Right lobe of liver (tissue), 6 donors: ENCODE measurements at regions not wholly inside any gene's neighbourhood (a gene's known extent, or its start where the extent isn't known, plus 50 kb on each side); places are given as distances from the start of the nearest gene placed in this dataset.

Experiments
- ATAC-seq, 4 donors: fragments of 200-7000 bp; cut with Tn5 transposase; one replicate each; pipeline ENCODE4 v1.9.1; 2020; ENCODE audit warnings: mild to moderate bottlenecking in 4 of 4, moderate library complexity in 4 of 4
- DNase-seq, 3 donors: peaks; one replicate each; pipeline ENCODE4 v3.0.0-alpha.2; 2020
- H3K27ac ChIP-seq, 3 donors: fragments of 200-600 bp; one replicate each; pipeline ENCODE4 v1.8.0; 2022
- H3K27me3 ChIP-seq, 2 donors: fragments of 200-600 bp; one replicate each; pipeline ENCODE4 v1.8.0; 2022
- H3K36me3 ChIP-seq, 4 donors: fragments of 200-600 bp; sonication (generic) in 1 of 4; one replicate each; pipeline versions ENCODE4 v1.5.1 to v1.8.0; 2017 to 2022; ENCODE audit warnings: control low read depth in 1 of 4
- H3K4me1 ChIP-seq, 4 donors: fragments of 200-600 bp; sonication (generic) in 1 of 4; one replicate each; pipeline versions ENCODE4 v1.5.1 to v1.8.0; 2017 to 2022; ENCODE audit warnings: control low read depth in 1 of 4
- H3K4me3 ChIP-seq, 3 donors: fragments of 200-600 bp; one replicate each; pipeline ENCODE4 v1.8.0; 2022
- H3K9me3 ChIP-seq, 4 donors: fragments of 200-600 bp; sonication (generic) in 1 of 4; one replicate each; pipeline versions ENCODE4 v1.5.1 to v1.8.0; 2017 to 2022; ENCODE audit warnings: control low read depth in 1 of 4
- POLR2A ChIP-seq: fragments of 450-650 bp; IDR thresholded peaks from one replicate; pipeline ENCODE4 v1.6.1; 2017; ENCODE audit warnings: antibody characterized with exemption, mild to moderate bottlenecking
- WGBS: methylation state at CpG from one replicate; pipeline ENCODE4 v1.1.6; 2018; ENCODE audit warnings: low coverage, low lambda C conversion rate; ENCODE audit not compliant: insufficient coverage; ENCODE audit errors: missing lambda C conversion rate; 5-methylcytosine and 5-hydroxymethylcytosine counted together
- intact Hi-C, 2 donors: fragments of 100-400 bp; cut with DNase I; formaldehyde crosslinking; loops; one replicate each; pipeline versions ENCODE4 v1.11.2 to v1.14.1; 2022
- TF ChIP-seq, protein P1 (sequence below), 4 donors: fragments of 200-600 bp in 3 of 4; fragments of 450-650 bp in 1 of 4; IDR thresholded peaks; one replicate each; pipeline versions ENCODE4 v1.5.1 to v1.8.0; 2016 to 2022; ENCODE audit warnings: antibody characterized with exemption in 4 of 4, mild to moderate bottlenecking in 2 of 4
- donor health status: DM: no; HTN: yes; CAD: no.
- donor health status: DM: no; HTN: no; CAD: no.
- donor health status: DM: no; HTN: no; CAD: no.
- donor health status: DM: no; HTN: yes; CAD: no.
- donor health status: DM: no; HTN: yes; CAD: no.

DNA sequence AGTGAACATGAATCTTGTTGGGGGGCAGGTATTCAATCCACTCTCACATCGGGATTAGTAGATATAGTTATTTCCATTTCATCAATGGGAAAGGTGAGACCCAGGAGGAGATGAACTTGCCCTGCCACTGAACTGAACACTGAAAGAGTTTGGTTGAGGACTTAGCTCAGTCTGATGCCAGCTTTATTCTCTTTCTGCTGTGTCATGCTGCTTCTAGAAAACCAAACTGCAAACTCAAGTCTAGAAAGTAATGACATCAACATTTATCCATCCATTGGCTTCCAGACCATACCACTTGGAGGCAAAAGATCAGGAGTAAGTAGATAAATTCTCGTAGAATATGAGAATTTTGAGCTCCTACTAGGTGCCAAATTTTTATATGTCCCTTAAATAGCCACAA, 288.0 kb upstream of the CTNNB1 start:
- peak in 1 of 4 donors; percentile 57 for ATAC-seq
- intact Hi-C loops: no loop called here

DNA sequence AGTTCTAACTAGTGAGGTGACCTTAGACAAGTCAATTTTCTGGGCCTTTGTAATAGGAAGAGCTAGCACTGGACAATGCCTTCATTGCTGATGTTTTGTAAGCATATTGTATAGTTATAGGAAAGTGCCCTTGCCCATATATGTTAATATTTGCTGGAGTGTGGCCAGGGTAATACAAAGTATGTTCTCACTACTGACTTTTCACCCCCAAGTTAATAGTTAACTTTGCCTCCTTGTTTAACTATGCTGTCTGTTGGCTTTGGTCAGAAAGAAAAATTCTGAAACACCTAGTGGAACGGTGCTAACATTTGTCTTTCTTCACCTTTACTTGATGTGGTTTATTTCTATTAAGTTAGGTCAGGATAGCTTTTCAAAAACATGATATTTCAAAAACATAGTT, 287.4 kb upstream of the CTNNB1 start:
- Histone ChIP-seq H3K4me3 (no peak overlapping the region), H3K36me3 (no peaks in the 10 kb centered on the region), H3K9me3 (no peaks in the 10 kb centered on the region), H3K27ac (peak overlapping the region in 1 of 3 donors; percentile 30), H3K27me3 (no peaks in the 10 kb centered on the region), H3K4me1 (peaks cover 0 to 31% (median 5%) of the 10 kb centered on the region in 4 donors)
- ATAC-seq (peak; percentile 68 to 86 (median 84)), DNase-seq (no peak)
- no peak for TF ChIP-seq POLR2A
- TF ChIP-seq, protein P1, sequence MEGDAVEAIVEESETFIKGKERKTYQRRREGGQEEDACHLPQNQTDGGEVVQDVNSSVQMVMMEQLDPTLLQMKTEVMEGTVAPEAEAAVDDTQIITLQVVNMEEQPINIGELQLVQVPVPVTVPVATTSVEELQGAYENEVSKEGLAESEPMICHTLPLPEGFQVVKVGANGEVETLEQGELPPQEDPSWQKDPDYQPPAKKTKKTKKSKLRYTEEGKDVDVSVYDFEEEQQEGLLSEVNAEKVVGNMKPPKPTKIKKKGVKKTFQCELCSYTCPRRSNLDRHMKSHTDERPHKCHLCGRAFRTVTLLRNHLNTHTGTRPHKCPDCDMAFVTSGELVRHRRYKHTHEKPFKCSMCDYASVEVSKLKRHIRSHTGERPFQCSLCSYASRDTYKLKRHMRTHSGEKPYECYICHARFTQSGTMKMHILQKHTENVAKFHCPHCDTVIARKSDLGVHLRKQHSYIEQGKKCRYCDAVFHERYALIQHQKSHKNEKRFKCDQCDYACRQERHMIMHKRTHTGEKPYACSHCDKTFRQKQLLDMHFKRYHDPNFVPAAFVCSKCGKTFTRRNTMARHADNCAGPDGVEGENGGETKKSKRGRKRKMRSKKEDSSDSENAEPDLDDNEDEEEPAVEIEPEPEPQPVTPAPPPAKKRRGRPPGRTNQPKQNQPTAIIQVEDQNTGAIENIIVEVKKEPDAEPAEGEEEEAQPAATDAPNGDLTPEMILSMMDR (IDR thresholded peaks at IDR 0.05): no peak
- intact Hi-C loops: no loop called here
- WGBS: 28% methylated on average over 1 of the region's 1 CpG

More for the DNA sequence above, 288.0 kb upstream of the CTNNB1 start:
- Histone ChIP-seq H3K27ac (no peak overlapping the region), H3K4me1 (peaks cover 0 to 31% (median 5%) of the 10 kb centered on the region in 4 donors), H3K4me3 (no peak overlapping the region), H3K27me3 (no peaks in the 10 kb centered on the region), H3K36me3 (no peaks in the 10 kb centered on the region), H3K9me3 (no peaks in the 10 kb centered on the region)
- DNase-seq: no peak
- TF ChIP-seq, protein P1 (IDR thresholded peaks at IDR 0.05): no peak
- TF ChIP-seq POLR2A: no peak
- WGBS: 88% methylated on average over 2 of the region's 2 CpGs

DNA sequence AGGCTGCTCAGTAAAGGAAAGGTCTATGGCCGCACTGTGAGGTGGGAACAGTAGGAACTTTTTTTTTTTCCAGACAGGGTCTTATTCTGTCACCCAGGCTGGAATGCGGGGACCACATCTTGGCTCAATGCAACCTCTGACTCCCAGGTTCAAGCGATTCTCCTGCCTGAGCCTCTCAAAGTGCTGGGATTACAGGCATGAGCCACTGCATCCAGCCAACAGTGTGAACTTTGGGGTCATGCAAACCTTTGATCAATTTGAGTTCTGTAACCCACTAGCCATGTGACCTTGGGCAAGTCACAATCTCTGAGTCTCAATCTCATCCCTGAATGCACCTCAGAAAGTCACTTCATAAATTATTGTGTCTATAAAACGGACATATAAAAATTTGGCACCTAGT, 286.8 kb upstream of the CTNNB1 start:
- intact Hi-C loops: no loop called here
- ATAC-seq (peak in 3 of 4 donors; percentile 41 to 69 (median 50)), DNase-seq (no peak)
- Histone ChIP-seq H3K4me1 (peaks cover 0 to 31% (median 5%) of the 10 kb centered on the region in 4 donors), H3K27ac (peak overlapping the region in 1 of 3 donors; percentile 30), H3K9me3 (no peaks in the 10 kb centered on the region), H3K36me3 (no peaks in the 10 kb centered on the region), H3K27me3 (no peaks in the 10 kb centered on the region), H3K4me3 (no peak overlapping the region)
- WGBS: 56% methylated on average over 4 of the region's 4 CpGs
- TF ChIP-seq, protein P1 (IDR thresholded peaks at IDR 0.05): no peak
- no peak for TF ChIP-seq POLR2A

DNA sequence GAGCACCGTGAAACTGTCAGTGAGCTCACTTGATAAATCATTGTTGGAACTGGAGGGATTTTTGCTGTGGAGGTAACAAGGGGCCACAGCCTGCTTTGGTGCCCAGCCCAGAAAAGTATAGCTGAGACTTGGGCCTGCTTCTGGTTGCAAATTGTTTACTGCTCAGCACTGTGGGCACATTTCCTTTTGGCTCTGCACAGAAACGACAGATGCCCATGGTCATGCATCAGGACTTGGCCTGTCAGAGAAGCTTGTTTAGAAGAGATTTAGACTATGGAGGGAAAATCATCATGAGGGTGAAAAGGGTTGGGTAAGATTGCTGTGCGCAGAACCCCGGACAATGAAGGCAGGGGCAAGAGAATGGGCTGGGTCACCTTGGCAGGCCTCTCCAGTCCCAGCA, 286.1 kb upstream of the CTNNB1 start:
- ATAC-seq (no peak), DNase-seq (no peak)
- TF ChIP-seq, protein P1 (IDR thresholded peaks at IDR 0.05): no peak
- no peak for TF ChIP-seq POLR2A
- Histone ChIP-seq H3K4me3 (no peak overlapping the region), H3K36me3 (no peaks in the 10 kb centered on the region), H3K9me3 (no peaks in the 10 kb centered on the region), H3K27ac (no peak overlapping the region), H3K27me3 (no peaks in the 10 kb centered on the region), H3K4me1 (peaks cover 0 to 31% (median 5%) of the 10 kb centered on the region in 4 donors)
- WGBS: 89% methylated on average over 3 of the region's 4 CpGs
- intact Hi-C loops: no loop called here

DNA sequence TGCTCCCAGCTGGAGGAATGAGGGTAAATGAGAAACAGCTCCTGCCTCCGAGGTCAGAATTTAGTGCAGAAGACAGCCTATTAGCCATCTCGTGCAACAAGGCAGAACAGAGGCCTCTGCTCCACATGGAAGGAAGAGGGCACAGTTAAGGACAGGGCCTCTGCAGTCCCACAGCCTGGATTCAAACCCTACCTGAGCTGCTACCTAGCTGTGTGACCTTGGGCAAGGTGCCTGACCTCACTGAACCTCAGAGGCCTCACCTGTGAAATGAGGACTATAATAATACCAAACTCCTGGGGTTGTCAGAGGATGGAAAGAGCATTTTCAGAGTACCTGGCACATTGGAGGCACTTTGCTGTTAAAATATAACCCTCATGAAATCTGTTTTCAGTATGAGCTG, 285.7 kb upstream of the CTNNB1 start:
- TF ChIP-seq, protein P1 (IDR thresholded peaks at IDR 0.05): no peak
- TF ChIP-seq POLR2A: no peak
- no peaks in the 10 kb centered on the region for H3K36me3 ChIP-seq
- intact Hi-C loops: no loop called here
- WGBS: no CpG with 5 or more reads among the region's 2 CpGs
- H3K27ac ChIP-seq: no peak overlapping the region
- no peaks in the 10 kb centered on the region for H3K9me3 ChIP-seq
- ATAC-seq: no peak
- H3K27me3 ChIP-seq: no peaks in the 10 kb centered on the region
- H3K4me3 ChIP-seq: no peak overlapping the region
- DNase-seq: no peak
- peaks cover 0 to 31% (median 5%) of the 10 kb centered on the region in 4 donors for H3K4me1 ChIP-seq
